ENCODE measurements at regions not wholly inside any gene's neighbourhood (a gene's known extent, or its start where the extent isn't known, plus 50 kb on each side); places are given as distances from the start of the nearest gene placed in this dataset.
"Not testable (repeated sequence)": the region's sequence is repeated elsewhere in the genome, so short reads cannot be mapped to it uniquely, and the experiment has no call there.

GRCh38 chr12:60231976-60232907, 636.4 kb downstream of the SLC16A7 start:
- H3K27me3 ChIP-seq, result no peaks in the 10 kb centered on the region
- H3K27ac ChIP-seq, result no peak overlapping the region
- H3K9me3 ChIP-seq, result no peaks in the 10 kb centered on the region
- 68 to 71% methylated on average over 6 to 7 of the region's 7 CpGs for WGBS, 2 donors
- no peaks in the 10 kb centered on the region for H3K4me1 ChIP-seq
- no peaks in the 10 kb centered on the region for H3K36me3 ChIP-seq (replicated peaks in 1 of 2; ENCODE audit: insufficient read depth in 1 of 2, low read depth in 2 of 2)
- TF ChIP-seq CTCF (IDR thresholded peaks at IDR 0.05), result no peak
- no peak for TF ChIP-seq POLR2A (IDR thresholded peaks at IDR 0.05)
- ATAC-seq (no peak), DNase-seq (no peak)
- no peak overlapping the region for H3K4me3 ChIP-seq
- intact Hi-C loops (cut with DNase I), result no loop called here

DNA sequence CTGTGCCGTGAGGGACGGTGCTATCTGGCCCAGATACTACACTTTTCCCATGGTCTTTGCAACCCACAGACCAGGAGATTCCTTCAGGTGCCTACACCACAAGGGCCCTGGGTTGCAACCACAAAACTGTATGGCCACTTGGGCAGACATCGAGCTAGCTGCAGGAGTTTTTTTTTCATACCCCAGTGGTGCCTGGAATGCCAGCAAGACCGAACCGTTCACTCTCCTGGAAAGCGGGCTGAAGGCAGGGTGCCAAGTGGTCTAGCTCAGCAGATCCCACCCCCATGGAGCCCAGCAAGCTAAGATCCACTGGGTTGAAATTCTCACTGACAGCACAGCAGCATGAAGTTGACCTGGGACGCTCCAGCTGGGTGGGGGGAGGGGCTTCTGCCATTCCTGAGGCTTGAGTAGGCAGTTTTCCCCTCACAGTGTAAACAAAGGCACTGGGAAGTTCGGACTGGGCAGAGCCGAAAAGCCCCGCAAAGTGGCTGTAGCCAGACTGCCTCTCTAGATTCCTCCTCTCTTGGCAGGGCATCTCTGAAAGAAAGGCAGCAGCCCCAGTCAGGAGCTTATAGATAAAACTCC, 638.9 kb downstream of the SLC16A7 start:
- ATAC-seq; H3K4me1 ChIP-seq; H3K36me3 ChIP-seq (replicated peaks in 1 of 2; ENCODE audit: insufficient read depth in 1 of 2, low read depth in 2 of 2); intact Hi-C loops (cut with DNase I); H3K27me3 ChIP-seq; H3K9me3 ChIP-seq; H3K4me3 ChIP-seq; DNase-seq; H3K27ac ChIP-seq: not testable (repeated sequence)
- 80 to 97% methylated on average over 5 to 10 of the region's 10 CpGs for WGBS, 2 donors

DNA sequence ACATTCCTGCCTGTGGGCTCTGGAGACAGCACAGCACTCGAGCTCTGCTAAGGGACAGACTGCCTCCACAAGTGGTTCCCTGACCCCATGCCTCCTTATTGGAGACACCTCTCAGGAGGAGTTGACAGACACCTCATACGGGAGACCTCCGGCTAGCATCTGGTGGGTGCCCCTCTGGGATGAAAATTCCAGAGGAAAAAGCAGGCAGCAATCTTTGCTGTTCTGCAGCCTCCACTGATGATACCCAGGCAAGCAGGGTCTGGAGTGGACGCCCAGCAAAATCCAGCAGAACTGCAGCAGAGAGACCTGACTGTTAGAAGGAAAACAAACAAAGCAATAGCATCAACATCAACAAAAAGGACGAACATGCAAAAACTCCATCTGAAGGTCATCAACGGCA, 639.4 kb downstream of the SLC16A7 start:
- H3K4me3 ChIP-seq, result no peak overlapping the region
- no peak for ATAC-seq
- no peak overlapping the region for H3K27ac ChIP-seq
- no peaks in the 10 kb centered on the region for H3K9me3 ChIP-seq
- H3K27me3 ChIP-seq, result no peaks in the 10 kb centered on the region
- DNase-seq, result no peak
- 71 to 81% methylated on average over 6 of the region's 6 CpGs for WGBS, 2 donors
- intact Hi-C loops (cut with DNase I), result no loop called here
- TF ChIP-seq CTCF (IDR thresholded peaks at IDR 0.05), result no peak
- no peak for TF ChIP-seq POLR2A (IDR thresholded peaks at IDR 0.05)
- H3K36me3 ChIP-seq (replicated peaks in 1 of 2; ENCODE audit: insufficient read depth in 1 of 2, low read depth in 2 of 2), result no peaks in the 10 kb centered on the region
- H3K4me1 ChIP-seq, result no peaks in the 10 kb centered on the region

DNA sequence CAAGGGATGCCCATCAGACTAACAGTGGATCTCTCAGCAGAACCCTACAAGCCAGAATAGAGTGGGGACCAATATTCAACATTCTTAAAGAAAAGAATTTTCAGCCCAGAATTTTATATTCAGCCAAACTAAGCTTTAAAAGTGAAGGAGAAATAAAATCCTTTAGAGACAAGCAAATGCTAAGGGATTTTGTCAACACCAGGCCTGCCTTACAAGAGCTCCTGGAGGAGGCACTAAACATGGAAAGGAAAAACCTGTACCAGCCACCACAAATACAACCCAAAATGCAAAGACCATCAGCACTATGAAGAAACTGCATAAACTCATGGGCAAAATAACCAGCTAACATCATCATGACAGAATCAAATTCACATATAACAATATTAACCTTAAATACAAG, 640.6 kb downstream of the SLC16A7 start:
- H3K27ac ChIP-seq; DNase-seq; H3K4me3 ChIP-seq; H3K9me3 ChIP-seq; H3K27me3 ChIP-seq; H3K4me1 ChIP-seq; H3K36me3 ChIP-seq (replicated peaks in 1 of 2; ENCODE audit: insufficient read depth in 1 of 2, low read depth in 2 of 2); ATAC-seq; intact Hi-C loops (cut with DNase I): not testable (repeated sequence)

- WGBS, 2 donors, result 76 to 87% methylated on average over 2 of the region's 2 CpGs
- DNase-seq, result no peak
- no peak overlapping the region for H3K4me3 ChIP-seq
- H3K36me3 ChIP-seq (replicated peaks in 1 of 2; ENCODE audit: insufficient read depth in 1 of 2, low read depth in 2 of 2), result no peaks in the 10 kb centered on the region
- H3K27ac ChIP-seq, result no peak overlapping the region
- no peaks in the 10 kb centered on the region for H3K9me3 ChIP-seq
- H3K27me3 ChIP-seq, result no peaks in the 10 kb centered on the region
- no peak for ATAC-seq
- no peaks in the 10 kb centered on the region for H3K4me1 ChIP-seq
- intact Hi-C loops (cut with DNase I), result no loop called here
- TF ChIP-seq POLR2A (IDR thresholded peaks at IDR 0.05), result no peak
- no peak for TF ChIP-seq CTCF (IDR thresholded peaks at IDR 0.05)
These were observed 645.1 kb downstream of the SLC16A7 start for GRCh38 chr12:60240891-60241290.
